ENCODE measurements at regions not wholly inside any gene's neighbourhood (a gene's known extent, or its start where the extent isn't known, plus 50 kb on each side); places are given as distances from the start of the nearest gene placed in this dataset.

DNA sequence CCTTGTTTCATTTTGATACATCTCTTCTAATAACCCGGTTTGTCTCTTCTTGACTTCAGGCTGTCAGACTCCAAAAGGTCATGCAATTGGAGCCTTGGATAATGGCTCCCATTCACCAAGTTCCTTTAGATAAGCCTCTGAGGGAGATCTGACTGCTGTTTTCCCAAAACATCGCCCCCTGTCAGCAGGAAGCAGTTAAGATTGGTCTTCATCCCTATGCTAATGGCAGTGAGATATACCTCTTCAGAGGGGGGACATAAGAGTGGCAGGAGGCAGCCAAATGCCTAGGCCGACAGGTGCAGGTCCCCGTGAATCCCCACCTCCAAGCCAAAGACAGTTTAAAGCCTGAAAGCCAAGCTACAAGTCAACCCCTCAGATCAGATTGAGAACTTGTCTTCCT is 144.6 kb downstream of the WDR11 start:
- H3K4me3 ChIP-seq (ENCODE audit: control insufficient read depth, low read depth, low read length) = no peak overlapping the region
- TF ChIP-seq, protein P1, sequence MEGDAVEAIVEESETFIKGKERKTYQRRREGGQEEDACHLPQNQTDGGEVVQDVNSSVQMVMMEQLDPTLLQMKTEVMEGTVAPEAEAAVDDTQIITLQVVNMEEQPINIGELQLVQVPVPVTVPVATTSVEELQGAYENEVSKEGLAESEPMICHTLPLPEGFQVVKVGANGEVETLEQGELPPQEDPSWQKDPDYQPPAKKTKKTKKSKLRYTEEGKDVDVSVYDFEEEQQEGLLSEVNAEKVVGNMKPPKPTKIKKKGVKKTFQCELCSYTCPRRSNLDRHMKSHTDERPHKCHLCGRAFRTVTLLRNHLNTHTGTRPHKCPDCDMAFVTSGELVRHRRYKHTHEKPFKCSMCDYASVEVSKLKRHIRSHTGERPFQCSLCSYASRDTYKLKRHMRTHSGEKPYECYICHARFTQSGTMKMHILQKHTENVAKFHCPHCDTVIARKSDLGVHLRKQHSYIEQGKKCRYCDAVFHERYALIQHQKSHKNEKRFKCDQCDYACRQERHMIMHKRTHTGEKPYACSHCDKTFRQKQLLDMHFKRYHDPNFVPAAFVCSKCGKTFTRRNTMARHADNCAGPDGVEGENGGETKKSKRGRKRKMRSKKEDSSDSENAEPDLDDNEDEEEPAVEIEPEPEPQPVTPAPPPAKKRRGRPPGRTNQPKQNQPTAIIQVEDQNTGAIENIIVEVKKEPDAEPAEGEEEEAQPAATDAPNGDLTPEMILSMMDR (conservative IDR thresholded peaks at IDR 0.05; ENCODE audit: control insufficient read depth, insufficient read depth, low read depth, low read length) = no peak
- DNase-seq (ENCODE audit: low read depth) = no peak

DNA sequence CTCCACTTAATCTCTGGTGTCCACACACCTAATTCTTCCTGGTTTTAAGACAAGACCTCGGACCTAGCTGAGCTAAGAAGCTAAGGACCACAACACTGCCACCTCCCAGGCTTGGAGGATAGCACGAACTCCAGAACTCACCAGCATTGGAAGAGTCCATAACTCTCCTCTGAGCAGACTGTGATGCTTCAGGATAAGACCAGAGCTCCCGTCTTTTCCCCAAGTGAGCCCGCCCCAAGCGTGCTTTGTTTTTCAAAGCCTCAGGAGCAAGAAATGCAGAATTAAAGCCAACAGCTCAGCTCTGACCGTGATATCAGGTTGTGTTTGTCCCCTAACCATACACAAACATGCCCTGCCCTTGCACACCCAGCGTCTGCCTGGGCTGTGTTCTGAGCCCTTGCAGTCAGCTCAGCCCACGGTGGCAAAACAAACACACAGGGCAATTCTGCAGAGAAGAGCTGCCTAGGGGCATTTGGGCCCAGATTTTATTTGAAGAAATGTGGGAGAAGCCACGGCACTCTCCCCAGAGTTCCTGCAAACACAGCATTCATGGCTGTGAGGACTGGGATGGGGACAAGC is 145.4 kb downstream of the WDR11 start:
- TF ChIP-seq, protein P1 (conservative IDR thresholded peaks at IDR 0.05; ENCODE audit: control insufficient read depth, insufficient read depth, low read depth, low read length) = no peak
- DNase-seq (ENCODE audit: low read depth) = no peak
- H3K4me3 ChIP-seq (ENCODE audit: control insufficient read depth, low read depth, low read length) = no peak overlapping the region

DNA sequence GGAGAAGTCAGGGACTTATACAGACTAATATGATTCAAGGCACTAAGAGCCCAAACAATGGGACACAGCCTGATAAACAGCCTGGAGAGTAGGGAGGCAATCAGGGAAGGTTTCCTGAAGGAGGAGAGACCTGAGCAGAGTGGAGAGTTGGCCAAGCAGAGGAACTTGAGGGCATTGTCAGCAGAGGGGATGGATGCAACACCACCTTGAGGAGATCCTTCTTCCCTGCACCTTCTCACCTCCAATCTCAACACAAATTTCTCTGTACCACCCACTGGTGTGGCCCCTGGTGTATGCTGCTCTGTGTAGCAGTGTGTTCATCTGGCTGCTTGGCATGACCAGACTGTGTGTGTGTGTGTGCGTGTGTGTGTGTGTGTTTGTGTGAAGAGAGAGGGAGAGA is 146.2 kb downstream of the WDR11 start:
- DNase-seq (ENCODE audit: low read depth) = no peak
- TF ChIP-seq, protein P1 (conservative IDR thresholded peaks at IDR 0.05; ENCODE audit: control insufficient read depth, insufficient read depth, low read depth, low read length) = no peak
- H3K4me3 ChIP-seq (ENCODE audit: control insufficient read depth, low read depth, low read length) = no peak overlapping the region

DNA sequence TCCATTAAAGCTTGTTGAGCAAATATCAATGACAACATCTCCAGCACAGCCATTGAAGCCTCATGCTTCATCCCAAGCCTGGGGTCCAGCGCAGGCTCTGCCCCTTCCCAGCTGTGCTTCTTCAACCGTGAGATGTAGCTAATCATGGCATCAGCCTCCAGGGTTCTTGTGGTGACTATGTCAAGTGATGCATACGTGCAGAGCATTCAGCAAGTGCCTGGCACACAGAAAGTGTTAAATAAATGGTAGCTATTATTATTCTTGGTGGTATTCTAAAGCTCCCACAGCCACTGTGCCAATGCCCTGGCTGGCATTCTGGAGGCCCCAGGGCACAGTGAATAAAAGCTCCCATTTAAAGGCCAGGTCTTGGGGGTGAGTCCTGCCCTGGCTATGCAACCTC is 146.6 kb downstream of the WDR11 start:
- no peak overlapping the region for H3K4me3 ChIP-seq (ENCODE audit: control insufficient read depth, low read depth, low read length)
- no peak for DNase-seq (ENCODE audit: low read depth)
- TF ChIP-seq, protein P1 (conservative IDR thresholded peaks at IDR 0.05; ENCODE audit: control insufficient read depth, insufficient read depth, low read depth, low read length) = no peak

DNA sequence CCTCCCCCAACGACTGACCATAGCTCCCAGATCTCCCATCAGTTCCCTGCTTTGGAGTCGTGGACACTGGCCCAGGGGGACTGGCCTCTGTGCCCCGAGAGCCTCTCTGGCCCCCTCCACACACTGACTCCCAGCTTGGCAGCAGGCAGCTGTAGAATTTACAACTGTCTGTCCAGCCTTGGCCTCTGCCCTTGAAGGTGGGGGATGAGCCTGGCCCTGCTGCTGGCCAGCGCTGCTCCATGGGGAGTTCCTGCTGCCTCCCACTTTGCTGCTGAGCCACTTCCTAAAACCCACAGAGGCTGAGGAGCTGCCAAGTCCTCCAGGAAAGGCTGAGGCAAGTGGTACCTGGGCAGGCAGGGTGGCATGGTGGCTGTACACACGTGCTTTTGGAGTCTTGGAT is 147.1 kb downstream of the WDR11 start:
- TF ChIP-seq, protein P1 (conservative IDR thresholded peaks at IDR 0.05; ENCODE audit: control insufficient read depth, insufficient read depth, low read depth, low read length) = no peak
- no peak overlapping the region for H3K4me3 ChIP-seq (ENCODE audit: control insufficient read depth, low read depth, low read length)
- DNase-seq (ENCODE audit: low read depth) = no peak

DNA sequence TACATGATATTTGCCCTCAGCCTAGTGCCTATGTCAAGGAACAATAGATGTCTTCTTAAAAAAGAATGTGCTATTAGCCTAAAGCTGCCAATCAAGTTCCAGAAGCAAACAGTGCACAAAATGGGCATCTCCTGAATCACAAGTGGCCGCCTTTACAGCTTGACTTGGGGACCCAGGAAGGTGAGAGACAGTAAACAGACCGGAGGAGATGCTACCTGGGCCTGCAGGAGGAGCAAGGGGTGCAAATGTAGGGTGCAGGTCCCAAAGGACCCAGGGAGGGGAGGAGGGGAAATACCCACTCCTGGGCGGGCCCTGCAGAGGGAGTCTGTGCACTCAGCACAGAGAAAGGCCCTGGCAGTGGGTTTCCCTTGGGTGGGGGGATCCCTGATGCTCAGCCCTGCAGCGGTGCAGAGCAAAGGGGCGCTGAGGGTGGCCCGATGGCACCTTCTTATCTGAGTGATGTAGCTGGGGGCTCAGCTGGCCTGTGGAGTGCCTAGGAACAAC is 147.7 kb downstream of the WDR11 start:
- no peak overlapping the region for H3K4me3 ChIP-seq (ENCODE audit: control insufficient read depth, low read depth, low read length)
- TF ChIP-seq, protein P1 (conservative IDR thresholded peaks at IDR 0.05; ENCODE audit: control insufficient read depth, insufficient read depth, low read depth, low read length) = no peak
- no peak for DNase-seq (ENCODE audit: low read depth)

DNA sequence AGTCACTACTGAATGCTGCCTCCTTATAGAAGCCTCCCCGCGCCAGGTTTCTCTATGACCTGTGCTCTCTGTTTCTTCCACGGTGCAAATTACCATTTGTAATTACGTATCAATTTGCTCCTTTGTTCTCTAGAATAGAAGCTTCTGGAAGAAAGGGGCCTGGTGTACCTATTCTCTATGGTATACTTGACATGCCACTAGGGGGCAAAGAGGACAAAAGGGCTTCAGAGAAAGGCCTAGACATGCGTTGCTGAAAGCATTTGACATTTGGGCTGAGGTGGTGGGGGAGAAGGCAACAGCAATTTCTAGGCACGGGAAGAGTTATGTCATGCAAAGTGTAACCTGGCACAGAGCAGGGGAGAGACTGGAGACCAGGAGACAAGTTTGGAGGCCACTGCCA is 148.7 kb downstream of the WDR11 start:
- TF ChIP-seq, protein P1 (conservative IDR thresholded peaks at IDR 0.05; ENCODE audit: control insufficient read depth, insufficient read depth, low read depth, low read length) = no peak
- no peak for DNase-seq (ENCODE audit: low read depth)
- H3K4me3 ChIP-seq (ENCODE audit: control insufficient read depth, low read depth, low read length) = no peak overlapping the region
